Endothelial cell of umbilical vein (primary cell): ENCODE measurements at regions not wholly inside any gene's neighbourhood (a gene's known extent, or its start where the extent isn't known, plus 50 kb on each side); places are given as distances from the start of the nearest gene placed in this dataset.

ENCODE experiments used
- BruUV-seq: library from RNA; stranded (reverse); fragments of 400-500 nt; replicated peaks from 2 replicates; lab custom pipeline; 2021; lab: Mats Ljungman, UMichigan
- CTCF ChIA-PET: fragments of 300-600, 350-600 bp; sonication (Branson Sonifier 250); formaldehyde crosslinking; loops from one replicate; lab custom pipeline; 2021; ENCODE audit warnings: antibody characterized with exemption, inconsistent platforms; lab: Charles Lee
- POLR2A ChIA-PET: fragments of 300-600, 350-600 bp; sonication (Branson Sonifier 250); formaldehyde crosslinking; loops from one replicate; lab custom pipeline; 2021; ENCODE audit warnings: antibody characterized with exemption, inconsistent platforms; lab: Charles Lee
- DNase-seq: peaks from one replicate; pipeline ENCODE4 v3.0.0-alpha.2; 2011; ENCODE audit warnings: low read depth, low spot score
- FAIRE-seq: peaks from 2 replicates; lab custom pipeline; 2011; peaks lifted over from hg19 to GRCh38; lab: Jason Lieb, UNC
- H2AFZ ChIP-seq: 2 replicates; pipeline ENCODE4 v1.6.0; 2012; ENCODE audit warnings: low read depth, low read length, control low read depth, inconsistent platforms
- H3K27ac ChIP-seq: 2 replicates; pipeline ENCODE4 v1.5.1; 2011; ENCODE audit warnings: low read depth, mild to moderate bottlenecking, control low read depth, low read length, moderate library complexity; ENCODE audit not compliant: insufficient read depth
- H3K27me3 ChIP-seq, 2 experiments: 2 replicates each; pipeline versions ENCODE4 v1.6.0 to v1.6.1; 2011; ENCODE audit warnings: low read length in 2 of 2, mixed read lengths in 1 of 2; ENCODE audit not compliant: control insufficient read depth in 2 of 2, insufficient read depth in 2 of 2
- H3K36me3 ChIP-seq, 2 experiments: 2 replicates in 1 of 2; 3 replicates in 1 of 2; pipeline ENCODE4 v1.5.1; 2011; ENCODE audit warnings: low read length in 2 of 2, mild to moderate bottlenecking in 1 of 2, moderate library complexity in 1 of 2; ENCODE audit not compliant: control insufficient read depth in 2 of 2, insufficient read depth in 2 of 2; ENCODE audit errors: extremely low read depth in 1 of 2
- H3K4me1 ChIP-seq: 3 replicates; pipeline ENCODE4 v1.5.1; 2011; ENCODE audit warnings: mild to moderate bottlenecking, low read length; ENCODE audit not compliant: control insufficient read depth, insufficient read depth; ENCODE audit errors: extremely low read depth
- H3K4me2 ChIP-seq: 2 replicates; pipeline ENCODE4 v1.6.1; 2011; ENCODE audit warnings: low read length, control low read depth, mixed read lengths; ENCODE audit not compliant: insufficient read depth
- H3K4me3 ChIP-seq, 3 experiments: fragments of 200-600 bp in 1 of 3; sonication (generic), shearing (Covaris generic) in 1 of 3; replicated peaks in 1 of 3; 2 replicates each; pipeline ENCODE4 v1.5.1; 2011 to 2016; ENCODE audit warnings: control low read depth in 3 of 3, low read length in 3 of 3, mild to moderate bottlenecking in 2 of 3, inconsistent platforms in 1 of 3, low read depth in 1 of 3, moderate library complexity in 1 of 3; ENCODE audit not compliant: insufficient read depth in 1 of 3
- H3K79me2 ChIP-seq: 2 replicates; pipeline ENCODE4 v1.6.0; 2012; ENCODE audit warnings: low read length, inconsistent platforms; ENCODE audit not compliant: control insufficient read depth, insufficient read depth
- H3K9ac ChIP-seq: replicated peaks from 2 replicates; pipeline ENCODE3; 2011; ENCODE audit warnings: low read length, control low read depth; ENCODE audit not compliant: insufficient read depth; ENCODE audit errors: extremely low read depth
- H3K9me1 ChIP-seq: replicated peaks from 3 replicates; pipeline ENCODE4 v1.6.0; 2011; ENCODE audit warnings: mild to moderate bottlenecking, low read length; ENCODE audit not compliant: control insufficient read depth, insufficient read depth; ENCODE audit errors: extremely low read depth
- H3K9me3 ChIP-seq: replicated peaks from 2 replicates; pipeline ENCODE4 v1.5.1; 2012; ENCODE audit warnings: low read length, inconsistent platforms; ENCODE audit not compliant: control insufficient read depth, insufficient read depth
- H4K20me1 ChIP-seq: replicated peaks from 2 replicates; pipeline ENCODE3; 2011; ENCODE audit warnings: mild to moderate bottlenecking, low read length; ENCODE audit not compliant: control insufficient read depth, insufficient read depth; ENCODE audit errors: extremely low read depth
- EZH2 ChIP-seq: IDR thresholded peaks from 2 replicates; pipeline ENCODE4 v1.6.1; 2012; ENCODE audit warnings: borderline replicate concordance, low read depth, mild to moderate bottlenecking, moderate library complexity, low read length, inconsistent platforms; ENCODE audit not compliant: severe bottlenecking
- FOS ChIP-seq: IDR thresholded peaks from 2 replicates; pipeline ENCODE4 v1.6.1; 2011; ENCODE audit warnings: mild to moderate bottlenecking, low read length, moderate library complexity, borderline replicate concordance; ENCODE audit not compliant: insufficient read depth
- GATA2 ChIP-seq: IDR thresholded peaks from 2 replicates; pipeline ENCODE4 v1.7.0; 2011; ENCODE audit warnings: low read depth, mild to moderate bottlenecking, moderate library complexity, mixed read lengths, low read length; ENCODE audit not compliant: insufficient read length, insufficient read depth
- JUN ChIP-seq: IDR thresholded peaks from 2 replicates; pipeline ENCODE4 v1.6.1; 2011; ENCODE audit warnings: borderline replicate concordance, low read depth; ENCODE audit not compliant: insufficient read length, insufficient read depth
- MYC ChIP-seq: IDR thresholded peaks from one replicate; pipeline ENCODE4 v1.6.1; 2011; ENCODE audit warnings: mild to moderate bottlenecking, low read depth, low read length
- POLR2A ChIP-seq: IDR thresholded peaks from 2 replicates; pipeline ENCODE4 v1.6.1; 2012; ENCODE audit warnings: low read depth, mild to moderate bottlenecking, control low read depth, low read length
- POLR2AphosphoS5 ChIP-seq: IDR thresholded peaks from 2 replicates; pipeline ENCODE4 v1.6.1; 2012; ENCODE audit warnings: low read depth, mild to moderate bottlenecking, control low read depth, low read length, moderate library complexity; ENCODE audit not compliant: insufficient read depth
- dilution Hi-C: fragments of 300-500 bp; cut with MboI; formaldehyde crosslinking; loops from one replicate; pipeline ENCODE4 v1.15.0; 2019; ENCODE audit warnings: low sequenced_read_pairs; ENCODE audit not compliant: extremely low pct_ligation_motif_present
- intact Hi-C: fragments of 100-400 bp; cut with micrococcal nuclease; formaldehyde crosslinking; loops from one replicate; pipeline ENCODE4 v1.10.0; 2022
- TF ChIP-seq, protein P1 (sequence below): IDR thresholded peaks from 2 replicates; pipeline ENCODE4 v1.6.1; 2011; ENCODE audit not compliant: insufficient read depth, insufficient read length
- TF ChIP-seq, protein P2 (sequence below), 2 donors: IDR thresholded peaks; 1 replicate in 1 of 2; 2 replicates in 1 of 2; pipeline ENCODE4 v1.5.1; 2011; ENCODE audit warnings: low read length in 2 of 2, mild to moderate bottlenecking in 2 of 2, moderate library complexity in 2 of 2, control low read depth in 1 of 2, inconsistent platforms in 1 of 2, low read depth in 1 of 2; ENCODE audit not compliant: insufficient read depth in 1 of 2; ENCODE audit errors: extremely low read depth in 1 of 2

DNA sequence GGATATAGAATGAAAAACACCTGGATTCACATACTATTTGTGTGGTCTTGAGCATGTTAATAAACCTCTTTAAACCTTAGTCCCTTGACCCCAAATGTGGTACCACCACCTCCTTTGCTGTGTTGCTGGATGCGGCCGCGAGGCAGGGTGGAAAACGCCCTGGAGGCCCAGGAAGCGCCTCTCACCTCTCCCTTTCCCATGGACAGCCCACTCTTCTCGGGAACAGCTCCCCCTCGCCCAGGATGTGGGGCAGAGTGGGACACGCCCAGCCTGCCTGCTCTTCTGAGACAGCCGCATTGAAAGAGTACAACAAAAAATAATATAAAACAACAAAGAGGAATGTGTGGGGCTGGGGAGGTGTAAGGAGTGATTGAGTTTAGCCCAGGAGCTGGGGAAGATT is 549.0 kb upstream of the ID2 start:
- Histone ChIP-seq H3K9me3 (no peaks in the 10 kb centered on the region), H3K4me3 (no peak overlapping the region), H3K79me2 (no peaks in the 10 kb centered on the region), H3K4me2 (no peak overlapping the region), H3K9ac (no peak overlapping the region), H3K27ac (no peak overlapping the region), H3K9me1 (no peaks in the 10 kb centered on the region), H4K20me1 (no peaks in the 10 kb centered on the region), H3K27me3 (no peaks in the 10 kb centered on the region), H3K4me1 (no peaks in the 10 kb centered on the region), H2AFZ (no peak overlapping the region), H3K36me3 (no peaks in the 10 kb centered on the region)
- TF ChIP-seq, protein P1, sequence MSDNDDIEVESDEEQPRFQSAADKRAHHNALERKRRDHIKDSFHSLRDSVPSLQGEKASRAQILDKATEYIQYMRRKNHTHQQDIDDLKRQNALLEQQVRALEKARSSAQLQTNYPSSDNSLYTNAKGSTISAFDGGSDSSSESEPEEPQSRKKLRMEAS: no peak
- TF ChIP-seq POLR2AphosphoS5: no peak
- POLR2A ChIA-PET: no interaction called here
- no peak for DNase-seq
- intact Hi-C loops (no loop called here), dilution Hi-C loops (no loop called here)
- no TSS peak for BruUV-seq
- no peak for FAIRE-seq
- CTCF ChIA-PET: no interaction called here

GRCh38 chr2:8133363-8133762 is 548.5 kb upstream of the ID2 start:
- H3K4me1 ChIP-seq: no peaks in the 10 kb centered on the region
- H3K4me2 ChIP-seq: no peak overlapping the region
- no peak overlapping the region for H3K27ac ChIP-seq
- no peak for TF ChIP-seq MYC
- TF ChIP-seq, protein P1: no peak
- TF ChIP-seq POLR2A: no peak
- TF ChIP-seq FOS: no peak
- no peak for TF ChIP-seq POLR2AphosphoS5
- TF ChIP-seq, protein P2, sequence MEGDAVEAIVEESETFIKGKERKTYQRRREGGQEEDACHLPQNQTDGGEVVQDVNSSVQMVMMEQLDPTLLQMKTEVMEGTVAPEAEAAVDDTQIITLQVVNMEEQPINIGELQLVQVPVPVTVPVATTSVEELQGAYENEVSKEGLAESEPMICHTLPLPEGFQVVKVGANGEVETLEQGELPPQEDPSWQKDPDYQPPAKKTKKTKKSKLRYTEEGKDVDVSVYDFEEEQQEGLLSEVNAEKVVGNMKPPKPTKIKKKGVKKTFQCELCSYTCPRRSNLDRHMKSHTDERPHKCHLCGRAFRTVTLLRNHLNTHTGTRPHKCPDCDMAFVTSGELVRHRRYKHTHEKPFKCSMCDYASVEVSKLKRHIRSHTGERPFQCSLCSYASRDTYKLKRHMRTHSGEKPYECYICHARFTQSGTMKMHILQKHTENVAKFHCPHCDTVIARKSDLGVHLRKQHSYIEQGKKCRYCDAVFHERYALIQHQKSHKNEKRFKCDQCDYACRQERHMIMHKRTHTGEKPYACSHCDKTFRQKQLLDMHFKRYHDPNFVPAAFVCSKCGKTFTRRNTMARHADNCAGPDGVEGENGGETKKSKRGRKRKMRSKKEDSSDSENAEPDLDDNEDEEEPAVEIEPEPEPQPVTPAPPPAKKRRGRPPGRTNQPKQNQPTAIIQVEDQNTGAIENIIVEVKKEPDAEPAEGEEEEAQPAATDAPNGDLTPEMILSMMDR (IDR thresholded peaks at IDR 0.05; ENCODE audit: extremely low read depth in 1 of 2, insufficient read depth in 1 of 2, low read depth in 1 of 2, low read length in 2 of 2): no peak
- TF ChIP-seq JUN: no peak
- no peak for TF ChIP-seq EZH2
- TF ChIP-seq GATA2: no peak
- intact Hi-C loops: no loop called here
- H3K36me3 ChIP-seq: no peaks in the 10 kb centered on the region
- FAIRE-seq (no peak), DNase-seq (no peak)
- H3K27me3 ChIP-seq: no peaks in the 10 kb centered on the region
- H2AFZ ChIP-seq: no peak overlapping the region
- H3K9me1 ChIP-seq: no peaks in the 10 kb centered on the region
- POLR2A ChIA-PET: no interaction called here
- no peaks in the 10 kb centered on the region for H4K20me1 ChIP-seq
- H3K9ac ChIP-seq: no peak overlapping the region
- H3K79me2 ChIP-seq: no peaks in the 10 kb centered on the region
- dilution Hi-C loops: no loop called here
- no peaks in the 10 kb centered on the region for H3K9me3 ChIP-seq
- CTCF ChIA-PET: no interaction called here
- no TSS peak for BruUV-seq
- no peak overlapping the region for H3K4me3 ChIP-seq
